ENCODE measurements at regions not wholly inside any gene's neighbourhood (a gene's known extent, or its start where the extent isn't known, plus 50 kb on each side); places are given as distances from the start of the nearest gene placed in this dataset.
"Not testable (repeated sequence)": the region's sequence is repeated elsewhere in the genome, so short reads cannot be mapped to it uniquely, and the experiment has no call there.

DNA sequence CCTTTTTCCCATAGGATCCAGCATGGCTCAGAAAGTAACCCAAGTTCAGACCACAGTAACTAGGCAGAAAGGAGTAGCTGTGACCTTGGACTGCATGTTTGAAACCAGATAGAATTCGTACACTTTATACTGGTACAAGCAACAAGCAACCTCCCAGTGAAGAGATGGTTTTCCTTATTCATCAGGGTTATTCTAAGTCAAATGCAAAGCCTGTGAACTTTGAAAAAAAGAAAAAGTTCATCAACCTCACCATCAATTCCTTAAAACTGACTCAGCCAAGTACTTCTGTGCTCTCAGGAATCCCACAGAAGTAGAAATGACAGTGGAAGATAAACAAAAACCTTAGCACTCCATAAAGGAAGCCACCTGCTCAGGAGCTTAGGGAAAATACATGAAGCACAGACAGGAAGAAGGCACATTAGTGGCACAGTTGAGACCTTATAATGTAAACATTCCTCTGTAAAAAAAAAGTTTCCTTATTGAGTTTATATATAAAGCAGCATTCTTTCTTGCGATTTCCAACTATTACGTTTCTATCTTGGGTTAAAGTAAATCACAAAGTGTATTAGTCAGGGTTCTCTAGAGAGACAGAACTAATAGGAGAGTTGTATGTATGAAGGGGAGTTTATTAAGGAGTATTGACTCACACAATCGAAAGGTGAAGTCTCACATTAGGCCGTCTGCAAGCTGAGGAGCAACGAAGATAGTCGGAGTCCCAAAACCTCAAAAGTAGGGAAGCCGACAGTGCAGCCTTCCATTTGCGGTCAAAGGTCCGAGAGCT is 398.4 kb downstream of the DAD1 start:
- DNase-seq (ENCODE audit: low read depth) = no peak

DNA sequence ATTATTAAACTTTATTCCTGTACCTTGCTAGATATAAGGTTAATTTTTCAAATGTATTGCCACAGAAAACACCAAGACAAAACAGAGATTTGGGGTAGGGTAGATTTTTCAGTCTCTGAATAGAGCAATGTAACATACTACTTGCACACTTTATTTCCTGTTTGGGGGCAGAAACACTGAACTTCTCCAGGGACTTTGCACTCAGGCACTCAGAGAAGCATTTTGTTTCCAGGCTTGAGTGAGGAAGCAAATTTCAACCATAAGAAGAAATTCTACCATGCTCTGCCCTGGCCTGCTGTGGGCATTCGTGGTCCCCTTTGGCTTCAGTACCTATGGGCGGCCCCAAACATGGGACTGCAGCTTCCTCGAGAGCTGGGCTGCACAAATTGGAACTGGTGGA is 399.1 kb downstream of the DAD1 start:
- DNase-seq (ENCODE audit: low read depth) = no peak

DNA sequence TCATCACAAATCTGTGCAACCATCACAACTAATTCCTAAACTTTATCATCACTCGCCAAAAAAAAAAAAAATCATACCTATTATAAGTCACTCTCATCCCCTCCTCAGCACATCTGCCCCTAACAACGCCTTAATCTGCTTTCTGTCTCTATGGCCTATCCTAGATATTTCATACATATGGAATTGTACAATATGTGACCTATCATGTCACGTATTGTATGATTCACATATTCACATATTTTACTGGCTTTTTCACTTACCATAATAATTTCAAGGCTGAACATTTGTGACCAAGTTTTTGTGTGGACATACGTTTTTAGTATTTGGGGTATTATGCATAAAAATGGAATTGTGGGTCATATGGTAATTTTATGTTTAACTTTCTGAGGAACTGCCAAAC is 400.7 kb downstream of the DAD1 start:
- DNase-seq (ENCODE audit: low read depth) = no peak

DNA sequence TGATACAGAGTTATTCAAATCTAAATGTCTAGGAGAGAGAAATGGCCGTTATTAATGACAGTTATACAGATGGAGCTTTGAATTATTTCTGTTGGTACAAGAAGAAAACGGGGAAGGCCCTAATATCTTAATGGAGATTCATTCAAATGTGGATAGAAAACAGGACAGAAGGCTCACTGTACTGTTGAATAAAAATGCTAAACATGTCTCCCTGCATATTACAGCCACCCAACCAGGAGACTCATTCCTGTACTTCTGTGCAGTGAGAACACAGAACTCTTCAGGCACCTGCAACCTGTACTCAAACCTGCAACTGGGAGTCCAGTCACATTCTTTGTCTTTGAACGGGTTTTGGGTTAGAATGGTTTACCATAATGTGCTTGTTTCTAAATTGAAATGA is 403.2 kb downstream of the DAD1 start:
- no peak for DNase-seq (ENCODE audit: low read depth)

DNA sequence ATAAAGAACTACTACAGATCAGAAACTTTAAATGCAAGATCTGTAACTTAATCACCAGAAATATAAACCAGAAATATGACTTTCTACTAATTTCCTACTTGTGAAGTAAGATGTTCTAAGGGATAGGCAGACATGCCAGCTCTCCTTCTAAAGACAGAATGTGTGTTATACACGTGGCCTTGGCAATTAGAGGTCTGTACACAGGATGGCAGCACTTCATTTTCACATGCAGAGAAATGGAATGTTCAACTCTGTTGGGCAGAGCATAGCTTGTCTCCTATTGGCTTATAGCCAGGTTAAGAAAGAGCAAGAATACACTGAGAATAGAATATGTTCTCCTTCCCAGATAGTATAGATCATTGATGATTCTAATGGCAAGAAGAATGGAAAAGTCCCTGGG is 403.8 kb downstream of the DAD1 start:
- DNase-seq (ENCODE audit: low read depth) = no peak

DNA sequence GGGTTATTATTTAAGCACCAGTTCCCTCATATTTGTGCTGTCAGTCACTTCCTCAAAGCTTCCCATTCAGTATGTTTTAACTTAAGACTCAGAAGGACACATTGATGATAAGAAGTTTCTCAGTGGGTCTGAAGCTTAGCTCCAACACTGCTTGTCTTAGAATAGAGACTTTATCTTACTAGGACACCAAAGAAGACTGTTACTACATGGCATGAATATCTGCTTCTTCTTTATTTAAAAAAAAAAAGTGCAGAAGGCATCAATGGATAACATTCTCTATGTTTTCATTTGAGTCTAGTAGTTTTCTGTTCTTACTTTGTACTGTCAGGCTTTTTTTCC is 404.2 kb downstream of the DAD1 start:
- DNase-seq (ENCODE audit: low read depth) = no peak

DNA sequence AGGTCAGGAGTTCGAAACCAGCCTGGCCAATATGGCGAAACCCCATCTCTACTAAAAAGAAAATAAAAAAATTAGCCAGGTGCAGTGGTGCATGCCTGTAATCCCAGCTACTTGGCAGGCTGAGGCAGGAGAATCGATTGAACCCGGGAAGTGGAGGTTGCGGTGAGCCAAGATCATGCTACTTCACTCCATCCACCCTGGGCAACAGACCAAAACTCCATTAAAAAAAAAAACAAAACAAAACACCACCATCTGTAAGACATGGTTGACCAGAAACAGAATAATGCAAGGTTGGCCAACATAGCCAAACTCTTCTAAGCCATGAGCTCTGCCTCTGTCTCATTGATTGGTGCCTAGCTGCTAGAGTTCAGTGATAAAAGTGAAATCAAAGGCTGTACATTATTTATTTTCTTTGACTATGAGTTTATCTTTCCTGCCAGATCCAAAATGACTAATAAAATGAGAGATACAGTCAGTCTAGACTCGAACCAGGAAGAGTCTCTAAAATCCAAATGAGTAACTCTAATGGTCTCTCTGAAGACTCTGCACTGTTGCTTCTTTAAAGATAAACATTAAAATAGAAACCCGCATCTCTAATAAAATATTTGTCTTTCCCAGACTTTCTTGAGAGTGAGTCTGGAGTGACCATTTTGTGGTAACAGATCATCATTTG is 404.7 kb downstream of the DAD1 start:
- DNase-seq (ENCODE audit: low read depth) = no peak

DNA sequence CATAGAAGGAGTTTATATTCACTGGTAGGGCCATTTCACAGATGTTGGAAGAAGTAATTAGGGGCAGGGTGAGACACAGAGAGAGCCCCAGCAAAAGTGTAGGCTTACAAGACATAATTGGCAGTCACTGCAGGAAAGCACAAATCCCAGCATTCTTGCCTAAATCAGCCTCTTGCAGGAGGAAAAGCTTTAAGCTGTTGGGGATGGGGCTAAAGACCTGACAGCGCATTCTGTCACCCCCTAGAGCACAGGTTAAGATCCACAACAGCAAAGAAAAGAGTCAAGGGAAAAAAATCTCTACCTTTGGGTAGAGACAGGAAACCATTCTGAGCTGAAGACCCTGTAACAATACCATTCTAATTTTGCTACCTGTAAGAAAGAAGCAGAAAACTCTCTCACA is 409.0 kb downstream of the DAD1 start:
- DNase-seq (ENCODE audit: low read depth) = no peak

DNA sequence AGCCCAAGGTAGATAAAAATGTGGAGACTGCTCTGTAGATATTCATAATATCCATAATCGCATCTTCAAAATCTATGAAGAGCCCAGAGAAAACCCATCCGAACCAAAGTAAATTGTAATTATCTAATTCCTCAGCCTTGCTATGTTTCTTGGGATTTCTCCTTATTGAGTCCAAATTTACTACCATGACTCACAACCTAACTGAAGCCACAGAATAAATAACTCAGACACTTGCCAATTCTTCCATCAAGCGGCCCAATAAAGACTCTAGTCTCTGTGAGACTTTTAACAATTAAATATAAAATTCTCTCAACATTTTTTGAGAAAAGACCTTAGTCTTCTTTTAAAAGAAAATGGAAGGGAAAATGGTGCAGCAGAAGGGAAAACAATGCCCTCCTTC is 409.8 kb downstream of the DAD1 start:
- DNase-seq (ENCODE audit: low read depth) = no peak

DNA sequence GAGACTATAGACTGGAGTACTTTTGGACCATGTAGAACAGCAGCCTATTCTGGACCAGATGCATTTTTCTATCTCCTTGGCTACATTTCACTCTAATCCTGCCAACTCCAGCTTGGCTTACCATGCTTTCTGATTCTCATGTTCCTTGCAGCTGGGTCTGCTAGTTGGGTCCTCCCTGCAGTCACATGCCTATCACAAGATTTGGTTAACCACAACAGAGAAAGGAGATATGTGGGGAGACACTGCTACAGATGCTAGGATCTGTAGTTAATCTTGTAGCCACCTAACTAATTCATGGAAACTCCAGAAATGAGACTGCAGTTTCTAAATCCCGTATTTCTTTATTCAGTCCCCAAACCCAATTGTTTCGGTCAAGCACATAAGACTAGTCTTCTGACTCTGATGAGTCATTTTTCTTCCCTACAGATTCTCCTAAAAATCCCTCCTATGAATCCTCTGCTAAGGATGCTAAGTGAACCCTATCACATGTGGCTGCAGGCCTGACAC is 410.6 kb downstream of the DAD1 start:
- DNase-seq (ENCODE audit: low read depth) = no peak

DNA sequence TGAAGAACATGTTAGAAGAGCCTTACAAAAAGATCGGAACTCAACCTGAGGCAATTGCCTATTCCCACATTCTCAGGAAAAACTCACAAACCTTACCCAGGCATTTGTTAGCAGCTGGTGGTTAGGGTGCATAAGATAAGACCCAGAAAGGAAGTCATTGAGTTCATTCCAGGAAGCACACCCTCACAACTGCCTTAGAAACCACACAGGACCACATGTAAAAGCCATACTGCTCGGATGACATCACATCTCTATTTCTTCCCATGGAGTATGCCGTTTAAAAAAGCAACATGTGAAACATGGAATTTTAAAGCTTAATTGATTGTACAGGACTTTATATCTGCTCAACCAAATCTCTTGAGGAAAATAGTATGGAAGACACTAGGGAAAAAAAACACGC is 411.2 kb downstream of the DAD1 start:
- DNase-seq (ENCODE audit: low read depth) = no peak

DNA sequence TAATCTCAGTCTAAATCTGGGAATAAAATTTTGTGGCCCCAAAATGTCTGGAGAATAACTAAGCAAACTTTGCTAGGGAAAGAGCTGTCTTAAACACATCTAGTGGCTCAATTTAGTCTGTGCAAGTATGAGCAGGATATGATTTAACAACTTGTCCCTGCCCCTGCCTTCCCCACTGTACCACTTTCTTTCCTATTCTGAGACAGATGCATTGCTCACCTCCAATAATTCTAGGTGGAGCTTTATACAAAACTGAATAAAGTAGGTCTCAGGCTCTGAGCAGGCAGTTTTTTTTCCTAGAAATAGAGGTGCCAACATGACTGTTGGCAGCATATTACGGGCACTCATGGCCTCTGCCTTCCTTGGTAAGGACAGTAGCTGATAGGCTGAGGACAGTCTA is 412.1 kb downstream of the DAD1 start:
- DNase-seq (ENCODE audit: low read depth) = no peak

DNA sequence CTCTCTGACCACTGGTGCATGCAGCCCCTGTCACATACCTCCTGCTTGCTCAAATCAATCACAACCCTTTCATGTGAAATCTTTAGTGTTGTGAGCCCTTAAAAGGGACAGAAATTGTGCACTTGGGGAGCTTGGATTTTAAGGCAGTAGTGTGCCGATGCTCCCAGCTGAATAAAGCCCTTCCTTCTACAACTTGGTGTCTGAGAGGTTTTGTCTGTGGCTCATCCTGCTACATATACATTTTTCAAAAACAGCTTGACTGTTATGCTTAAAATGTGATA is 413.8 kb downstream of the DAD1 start:
- DNase-seq (ENCODE audit: low read depth) = not testable (repeated sequence)

DNA sequence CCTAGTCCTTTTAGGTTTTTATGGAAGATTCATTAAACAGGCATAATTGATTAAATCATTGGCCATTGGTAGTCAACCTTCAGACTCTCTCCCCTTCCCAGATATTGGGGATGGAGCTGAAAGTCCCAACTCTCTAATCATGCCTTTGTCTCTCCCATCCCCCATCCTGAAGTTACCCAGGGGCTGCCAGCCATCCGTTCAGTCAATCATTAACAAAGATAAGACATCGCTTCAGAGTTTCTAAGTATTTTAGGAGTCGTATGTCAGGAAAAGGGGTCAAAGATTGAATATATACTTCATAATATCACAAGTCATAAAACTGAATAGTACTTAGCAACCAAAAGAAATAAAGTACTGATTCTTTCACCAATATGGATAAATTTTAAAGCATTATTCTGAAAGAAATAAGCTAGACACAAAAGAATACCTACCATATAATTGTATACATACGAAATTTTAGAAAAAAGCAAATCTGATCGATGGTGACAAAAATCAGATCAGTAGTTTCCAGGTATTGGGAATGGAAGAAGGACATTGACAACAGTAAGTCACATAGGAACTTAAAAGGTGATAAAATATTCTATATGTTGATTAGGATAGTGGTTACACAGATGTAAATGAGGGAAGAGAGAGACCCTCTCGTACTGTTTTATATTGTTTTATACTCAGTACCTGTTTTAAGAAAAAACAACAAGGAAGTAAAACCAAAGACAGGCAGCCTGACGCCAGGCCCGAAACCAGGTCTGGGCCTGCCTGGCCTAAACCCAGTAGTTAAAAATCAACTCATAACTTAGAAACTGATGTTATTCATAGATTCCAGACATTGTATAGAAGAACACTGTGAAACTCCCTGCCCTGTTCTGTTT is 414.4 kb downstream of the DAD1 start:
- no peak for DNase-seq (ENCODE audit: low read depth)

DNA sequence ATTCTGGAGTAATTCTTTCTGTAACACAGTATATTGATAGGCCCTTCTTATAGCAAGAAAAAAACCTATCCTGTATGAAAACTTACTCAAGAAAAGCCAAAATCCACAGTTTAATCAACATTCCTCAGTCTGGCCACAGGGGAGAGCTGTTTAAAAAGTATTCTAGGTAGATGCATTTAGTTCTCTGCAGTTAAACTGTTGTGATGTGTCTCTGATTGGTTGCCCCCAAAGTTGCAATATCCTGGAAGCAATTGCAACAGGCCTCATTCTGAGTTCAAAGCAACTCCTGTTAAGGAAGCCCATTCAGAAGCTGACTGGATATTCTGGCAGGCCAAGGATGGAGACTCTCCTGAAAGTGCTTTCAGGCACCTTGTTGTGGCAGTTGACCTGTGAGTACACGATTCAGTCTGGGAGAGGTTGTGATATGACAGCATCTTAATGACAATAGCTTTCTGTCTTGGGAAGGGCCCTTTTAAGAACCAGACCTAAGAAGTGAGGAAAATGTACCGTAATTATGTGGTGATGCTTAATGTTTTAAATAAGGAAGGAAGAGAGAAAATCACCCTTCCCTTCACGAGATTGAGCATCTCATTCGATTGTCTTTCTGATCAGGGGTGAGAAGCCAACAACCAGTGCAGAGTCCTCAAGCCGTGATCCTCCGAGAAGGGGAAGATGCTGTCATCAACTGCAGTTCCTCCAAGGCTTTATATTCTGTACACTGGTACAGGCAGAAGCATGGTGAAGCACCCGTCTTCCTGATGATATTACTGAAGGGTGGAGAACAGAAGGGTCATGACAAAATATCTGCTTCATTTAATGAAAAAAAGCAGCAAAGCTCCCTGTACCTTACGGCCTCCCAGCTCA is 420.7 kb downstream of the DAD1 start:
- DNase-seq (ENCODE audit: low read depth) = no peak

DNA sequence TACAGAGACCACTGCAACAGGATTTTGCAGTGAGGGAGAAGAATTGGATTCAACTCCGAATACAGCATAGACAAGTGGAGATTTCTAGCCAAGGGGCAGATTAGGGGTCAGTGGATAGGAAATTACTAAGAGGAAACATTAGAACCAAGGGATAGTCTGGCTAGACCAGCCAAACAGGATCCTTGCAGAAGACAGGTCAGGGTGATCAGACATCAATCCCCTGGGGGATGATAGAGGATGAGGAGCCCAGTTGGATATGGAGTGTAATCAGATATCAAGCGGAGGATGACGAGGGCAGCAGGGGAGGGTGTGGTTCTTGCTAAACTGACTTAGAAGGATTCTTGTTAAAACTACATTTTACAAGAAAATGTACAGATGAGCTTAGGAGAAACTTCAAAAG is 424.4 kb downstream of the DAD1 start:
- no peak for DNase-seq (ENCODE audit: low read depth)

DNA sequence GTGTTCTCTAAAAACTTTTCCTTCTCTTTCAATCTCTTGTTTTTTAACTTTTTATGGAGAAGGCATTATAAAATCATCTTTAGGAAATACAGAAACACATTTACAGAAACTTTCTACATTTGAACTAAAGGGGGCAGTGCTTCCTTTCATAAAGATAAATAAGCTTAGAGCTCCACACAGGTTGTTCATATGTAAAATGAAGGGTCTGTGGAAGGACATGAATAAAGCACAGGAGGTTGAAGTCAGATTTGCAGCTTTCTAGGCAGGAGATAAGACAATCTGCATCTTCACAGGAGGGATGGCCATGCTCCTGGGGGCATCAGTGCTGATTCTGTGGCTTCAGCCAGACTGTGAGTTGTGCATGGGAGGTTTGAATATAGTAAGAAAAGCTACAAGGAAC is 426.0 kb downstream of the DAD1 start:
- DNase-seq (ENCODE audit: low read depth) = no peak

DNA sequence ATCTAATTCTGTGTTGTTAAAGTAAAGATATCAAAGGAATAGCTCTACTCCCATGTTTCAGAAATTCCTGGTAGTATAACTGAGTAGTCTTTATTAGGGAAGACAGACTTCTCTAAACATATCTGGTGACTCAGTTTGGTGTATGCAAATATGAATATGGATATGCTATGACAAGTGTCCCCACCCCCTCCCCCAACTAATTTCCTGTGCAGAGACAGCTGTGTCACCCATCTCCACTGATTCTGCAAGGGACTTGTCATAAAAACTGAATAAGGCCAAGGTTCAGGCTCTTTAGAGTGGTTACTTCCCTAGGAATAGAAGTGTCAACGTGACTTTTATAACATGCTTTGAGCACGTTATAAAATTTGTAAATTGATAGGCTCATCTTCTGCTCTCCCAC is 429.1 kb downstream of the DAD1 start:
- DNase-seq (ENCODE audit: low read depth) = no peak

DNA sequence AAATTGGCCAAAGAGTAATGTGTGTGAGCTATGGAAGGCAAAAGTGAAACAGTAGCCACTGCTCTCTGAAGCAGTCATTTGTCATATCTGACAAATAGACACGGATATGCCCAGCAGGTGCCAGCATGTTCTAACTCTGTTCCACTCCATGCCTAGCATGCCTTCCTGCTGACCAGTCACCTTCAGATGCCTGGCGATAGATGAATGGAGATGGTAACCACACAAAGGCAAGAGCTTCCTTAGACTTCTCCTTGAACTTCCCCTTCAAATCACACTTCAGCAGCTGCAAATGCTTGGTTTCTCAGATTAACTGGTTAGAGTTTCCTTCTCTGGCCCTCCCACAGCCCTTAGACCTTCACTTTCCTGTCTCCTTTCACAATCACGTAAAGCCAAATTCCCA is 429.9 kb downstream of the DAD1 start:
- DNase-seq (ENCODE audit: low read depth) = no peak

DNA sequence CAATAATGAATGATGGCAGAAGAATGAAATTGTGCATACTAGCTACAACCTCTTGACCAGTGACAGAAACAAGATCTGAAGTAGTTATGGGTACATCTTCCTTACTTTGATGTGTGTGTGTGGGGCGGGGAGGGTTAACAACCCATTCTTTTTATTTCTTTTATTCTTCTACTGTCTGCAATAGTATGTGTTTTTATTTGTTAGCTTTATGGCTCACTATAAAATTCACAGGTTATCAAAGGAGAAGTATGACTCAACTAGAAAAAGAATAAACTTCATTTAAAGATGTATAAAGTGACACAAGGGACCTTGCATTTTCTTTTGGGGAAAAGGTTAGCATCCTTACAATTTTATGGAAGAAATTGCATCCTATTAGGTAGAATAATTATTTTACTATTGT is 430.5 kb downstream of the DAD1 start:
- DNase-seq (ENCODE audit: low read depth) = no peak

DNA sequence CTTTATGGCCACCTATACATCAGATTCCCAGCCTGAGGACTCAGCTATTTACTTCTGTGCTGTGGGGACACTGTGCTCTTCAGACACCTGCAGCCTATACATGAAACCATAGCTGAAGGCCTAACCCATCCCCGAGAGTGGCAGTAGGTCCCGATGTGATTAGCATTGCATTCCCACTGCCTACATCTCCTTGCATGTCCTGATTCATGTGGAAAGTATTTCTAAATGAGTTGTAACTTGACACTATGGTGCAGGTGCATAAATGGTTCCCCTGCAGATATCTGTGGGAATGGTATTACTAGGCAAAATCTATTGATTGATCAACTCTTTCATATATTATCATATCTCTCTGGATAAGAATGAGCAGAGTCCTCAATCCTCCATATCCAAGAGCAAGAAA is 433.5 kb downstream of the DAD1 start:
- DNase-seq (ENCODE audit: low read depth) = no peak

DNA sequence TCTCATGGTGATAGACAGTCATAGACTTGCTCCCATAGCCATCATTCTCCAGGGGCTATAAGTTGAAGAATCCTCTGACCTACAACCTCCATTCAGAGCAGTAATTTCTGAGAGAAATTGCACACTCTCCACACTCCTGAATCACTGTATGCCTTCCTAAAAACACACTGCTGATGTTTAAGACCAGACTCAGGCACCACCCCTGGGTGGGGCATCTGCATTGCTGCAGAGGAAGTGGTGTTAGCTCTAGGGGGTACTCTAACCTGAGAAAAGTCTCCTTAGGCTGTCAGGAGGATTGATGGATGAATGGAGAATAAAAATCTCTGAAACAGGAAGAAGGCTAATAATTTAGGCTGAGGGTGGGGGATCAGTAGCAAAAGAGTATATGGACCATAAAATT is 436.1 kb downstream of the DAD1 start:
- no peak for DNase-seq (ENCODE audit: low read depth)

Data from activated T-cell treated with anti-CD3 and anti-CD28 coated beads for 1 hour (primary cell).